GM23338 (cell line): ENCODE measurements at regions not wholly inside any gene's neighbourhood (a gene's known extent, or its start where the extent isn't known, plus 50 kb on each side); places are given as distances from the start of the nearest gene placed in this dataset.

Experiments
- ATAC-seq: fragments of 200-7000 bp; cut with Tn5 transposase; 3 replicates; pipeline ENCODE4 v1.9.1; 2020
- DNase-seq: peaks from one replicate; pipeline ENCODE4 v3.0.0-alpha.2; 2015; ENCODE audit warnings: low spot score
- H2AFZ ChIP-seq: fragments of 200-600 bp; sonication (generic); 2 replicates; pipeline ENCODE4 v1.8.0; 2016; ENCODE audit warnings: antibody characterized with exemption, mild to moderate bottlenecking, moderate library complexity
- H3F3A ChIP-seq: fragments of 200-600 bp; sonication (generic); replicated peaks from 2 replicates; pipeline ENCODE4 v1.8.0; 2017; ENCODE audit warnings: antibody characterized with exemption, mixed run types, low read depth
- H3K27ac ChIP-seq: fragments of 200-600 bp; sonication (generic); 2 replicates; pipeline ENCODE4 v1.6.1; 2016; ENCODE audit warnings: low read depth
- H3K27me3 ChIP-seq: fragments of 200-600 bp; sonication (generic); 2 replicates; pipeline ENCODE4 v1.8.0; 2016; ENCODE audit warnings: mild to moderate bottlenecking, mixed run types, moderate library complexity; ENCODE audit not compliant: insufficient read depth
- H3K36me3 ChIP-seq: fragments of 200-600 bp; sonication (generic); 2 replicates; pipeline ENCODE4 v1.8.0; 2016; ENCODE audit warnings: mild to moderate bottlenecking; ENCODE audit not compliant: insufficient read depth
- H3K4me1 ChIP-seq: fragments of 200-600 bp; sonication (generic); 2 replicates; pipeline ENCODE4 v1.8.0; 2016; ENCODE audit warnings: mild to moderate bottlenecking, moderate library complexity; ENCODE audit not compliant: insufficient read depth
- H3K4me2 ChIP-seq: fragments of 200-600 bp; sonication (generic); 2 replicates; pipeline ENCODE4 v1.7.1; 2017; ENCODE audit warnings: mixed run types
- H3K4me3 ChIP-seq: fragments of 200-600 bp; sonication (generic); 2 replicates; pipeline ENCODE4 v1.6.1; 2016; ENCODE audit warnings: mixed run types
- H3K79me2 ChIP-seq: fragments of 200-600 bp; sonication (generic); replicated peaks from 2 replicates; pipeline ENCODE4 v1.8.0; 2017; ENCODE audit warnings: mild to moderate bottlenecking; ENCODE audit not compliant: insufficient read depth
- H3K9me2 ChIP-seq: fragments of 200-600 bp; sonication (generic); 2 replicates; pipeline ENCODE4 v1.8.0; 2017; ENCODE audit not compliant: insufficient read depth
- H4K20me1 ChIP-seq: fragments of 200-600 bp; sonication (generic); replicated peaks from 2 replicates; pipeline ENCODE4 v1.8.0; 2017; ENCODE audit warnings: mild to moderate bottlenecking; ENCODE audit not compliant: insufficient read depth
- H3K27ac Mint-ChIP-seq: 2 replicates; pipeline ENCODE4 v1.8.0; 2020; ENCODE audit warnings: inconsistent platforms, mild to moderate bottlenecking, moderate library complexity, mixed read lengths
- H3K27me3 Mint-ChIP-seq: 3 replicates; pipeline ENCODE4 v1.8.0; 2022; ENCODE audit warnings: low read depth, mild to moderate bottlenecking, moderate library complexity, mixed read lengths, inconsistent platforms; ENCODE audit not compliant: insufficient read depth, poor library complexity
- H3K36me3 Mint-ChIP-seq: 3 replicates; pipeline ENCODE4 v1.8.0; 2021; ENCODE audit warnings: low read depth, mild to moderate bottlenecking, inconsistent platforms, moderate library complexity, mixed read lengths
- H3K4me1 Mint-ChIP-seq: 3 replicates; pipeline ENCODE4 v1.8.0; 2020; ENCODE audit warnings: mild to moderate bottlenecking, inconsistent platforms, mixed read lengths
- H3K4me3 Mint-ChIP-seq: 3 replicates; pipeline ENCODE4 v1.8.0; 2021; ENCODE audit warnings: moderate library complexity, mild to moderate bottlenecking, inconsistent platforms, mixed read lengths
- H3K9me3 Mint-ChIP-seq: 3 replicates; pipeline ENCODE4 v1.8.0; 2020; ENCODE audit warnings: moderate library complexity, mild to moderate bottlenecking, inconsistent platforms, mixed read lengths
- CREB1 ChIP-seq: fragments of 250-450 bp; sonication (Bioruptor Pico); IDR thresholded peaks from 2 replicates; pipeline ENCODE4 v1.5.0; 2020; ENCODE audit warnings: low read depth, mild to moderate bottlenecking, moderate library complexity
- EZH2 ChIP-seq: fragments of 200-600 bp; sonication (generic); IDR thresholded peaks from one replicate; pipeline ENCODE4 v1.8.0; 2017; ENCODE audit warnings: antibody characterized with exemption, mild to moderate bottlenecking, low read depth; ENCODE audit not compliant: unreplicated experiment
- EZH2phosphoT487 ChIP-seq: fragments of 200-600 bp; sonication (generic); IDR thresholded peaks from one replicate; pipeline ENCODE4 v1.8.1; 2018; ENCODE audit warnings: antibody characterized with exemption; ENCODE audit not compliant: unreplicated experiment
- JUNB ChIP-seq: IDR thresholded peaks from one replicate; pipeline ENCODE4 v1.6.1; 2016; ENCODE audit warnings: antibody characterized with exemption; ENCODE audit not compliant: unreplicated experiment
- NANOG ChIP-seq: IDR thresholded peaks from 2 replicates; pipeline ENCODE4 v1.6.1; 2016; ENCODE audit warnings: antibody characterized with exemption, borderline replicate concordance
- POLR2AphosphoS5 ChIP-seq: IDR thresholded peaks from 2 replicates; pipeline ENCODE4 v1.6.1; 2016; ENCODE audit warnings: antibody characterized with exemption, low read depth
- STAT1 ChIP-seq: IDR thresholded peaks from one replicate; pipeline ENCODE4 v1.6.1; 2016; ENCODE audit warnings: antibody characterized with exemption; ENCODE audit not compliant: unreplicated experiment
- ZNF114 ChIP-seq: fragments of 250-450 bp; sonication (Bioruptor Pico); IDR thresholded peaks from 2 replicates; pipeline ENCODE4 v1.5.0; 2020; ENCODE audit warnings: mild to moderate bottlenecking, moderate library complexity
- ZNF331 ChIP-seq: fragments of 250-450 bp; sonication (Bioruptor Pico); IDR thresholded peaks from 2 replicates; pipeline ENCODE4 v1.5.0; 2020; ENCODE audit warnings: low read depth, mild to moderate bottlenecking, moderate library complexity
- TF ChIP-seq, protein P1 (sequence below): IDR thresholded peaks from one replicate; pipeline ENCODE4 v1.6.1; 2018; ENCODE audit warnings: antibody characterized with exemption; ENCODE audit not compliant: unreplicated experiment
- TF ChIP-seq, protein P2 (sequence below): IDR thresholded peaks from 2 replicates; pipeline ENCODE4 v1.6.1; 2016; ENCODE audit warnings: antibody characterized with exemption
- TF ChIP-seq, protein P3 (sequence below): fragments of 250-450 bp; sonication (Bioruptor Pico); IDR thresholded peaks from 2 replicates; pipeline ENCODE4 v1.5.0; 2020; ENCODE audit warnings: mild to moderate bottlenecking, moderate library complexity
- TF ChIP-seq, protein P4 (sequence below), 2 experiments: fragments of 200-600 bp in 1 of 2; sonication (generic) in 1 of 2; conservative IDR thresholded peaks; 2 replicates each; pipeline versions ENCODE4 v1.5.1 to v1.6.1; 2016 to 2017; ENCODE audit warnings: antibody characterized with exemption in 2 of 2, low read depth in 2 of 2, mild to moderate bottlenecking in 2 of 2, moderate library complexity in 1 of 2

DNA sequence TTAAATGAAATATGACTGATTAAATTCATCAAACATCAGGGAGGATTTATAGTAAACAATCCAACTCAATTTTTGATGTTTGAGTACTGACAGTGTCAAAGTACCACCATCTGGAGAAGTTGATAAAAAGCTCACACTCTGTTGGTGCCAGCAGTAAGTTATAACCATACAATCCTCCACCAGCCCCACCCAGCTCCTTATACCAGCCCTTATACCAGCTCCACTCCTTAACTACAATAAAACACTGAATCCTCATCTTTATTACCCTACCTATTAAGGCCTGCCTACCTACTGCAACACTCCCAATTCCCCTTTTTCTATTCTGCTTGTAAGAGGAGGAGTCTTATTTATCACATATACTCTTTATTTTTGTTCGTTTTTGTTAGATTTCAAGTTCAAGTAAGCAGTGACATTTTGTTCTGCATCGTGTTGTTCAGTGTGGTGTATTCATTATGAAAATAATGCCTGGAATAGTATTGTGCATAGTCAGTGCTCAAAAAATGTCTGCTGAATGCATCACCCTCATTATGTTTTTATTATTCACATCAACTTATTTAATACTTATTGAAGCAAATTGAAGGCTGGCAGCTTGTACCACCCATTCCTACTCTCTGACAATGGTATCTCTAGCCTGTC lies 954.7 kb upstream of the ADGRB3 start:
- no peak for ATAC-seq
- Histone ChIP-seq H3K4me2 (no peak overlapping the region), H3K27ac (no peak overlapping the region)

More for the DNA sequence above, 954.7 kb upstream of the ADGRB3 start:
- Histone ChIP-seq H3K9me2 (no peaks in the 10 kb centered on the region), H2AFZ (no peak overlapping the region), H3K27me3 (no peaks in the 10 kb centered on the region), H3K79me2 (no peaks in the 10 kb centered on the region), H3K36me3 (no peaks in the 10 kb centered on the region; the same call in 1 of the 2 replicates), H4K20me1 (no peaks in the 10 kb centered on the region), H3F3A (no peaks in the 10 kb centered on the region), H3K4me1 (no peaks in the 10 kb centered on the region), H3K4me3 (no peak overlapping the region)
- TF ChIP-seq, protein P1, sequence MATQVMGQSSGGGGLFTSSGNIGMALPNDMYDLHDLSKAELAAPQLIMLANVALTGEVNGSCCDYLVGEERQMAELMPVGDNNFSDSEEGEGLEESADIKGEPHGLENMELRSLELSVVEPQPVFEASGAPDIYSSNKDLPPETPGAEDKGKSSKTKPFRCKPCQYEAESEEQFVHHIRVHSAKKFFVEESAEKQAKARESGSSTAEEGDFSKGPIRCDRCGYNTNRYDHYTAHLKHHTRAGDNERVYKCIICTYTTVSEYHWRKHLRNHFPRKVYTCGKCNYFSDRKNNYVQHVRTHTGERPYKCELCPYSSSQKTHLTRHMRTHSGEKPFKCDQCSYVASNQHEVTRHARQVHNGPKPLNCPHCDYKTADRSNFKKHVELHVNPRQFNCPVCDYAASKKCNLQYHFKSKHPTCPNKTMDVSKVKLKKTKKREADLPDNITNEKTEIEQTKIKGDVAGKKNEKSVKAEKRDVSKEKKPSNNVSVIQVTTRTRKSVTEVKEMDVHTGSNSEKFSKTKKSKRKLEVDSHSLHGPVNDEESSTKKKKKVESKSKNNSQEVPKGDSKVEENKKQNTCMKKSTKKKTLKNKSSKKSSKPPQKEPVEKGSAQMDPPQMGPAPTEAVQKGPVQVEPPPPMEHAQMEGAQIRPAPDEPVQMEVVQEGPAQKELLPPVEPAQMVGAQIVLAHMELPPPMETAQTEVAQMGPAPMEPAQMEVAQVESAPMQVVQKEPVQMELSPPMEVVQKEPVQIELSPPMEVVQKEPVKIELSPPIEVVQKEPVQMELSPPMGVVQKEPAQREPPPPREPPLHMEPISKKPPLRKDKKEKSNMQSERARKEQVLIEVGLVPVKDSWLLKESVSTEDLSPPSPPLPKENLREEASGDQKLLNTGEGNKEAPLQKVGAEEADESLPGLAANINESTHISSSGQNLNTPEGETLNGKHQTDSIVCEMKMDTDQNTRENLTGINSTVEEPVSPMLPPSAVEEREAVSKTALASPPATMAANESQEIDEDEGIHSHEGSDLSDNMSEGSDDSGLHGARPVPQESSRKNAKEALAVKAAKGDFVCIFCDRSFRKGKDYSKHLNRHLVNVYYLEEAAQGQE, result no peak
- no peak for TF ChIP-seq ZNF114 (CRISPR knock-in tag)
- TF ChIP-seq, protein P2, sequence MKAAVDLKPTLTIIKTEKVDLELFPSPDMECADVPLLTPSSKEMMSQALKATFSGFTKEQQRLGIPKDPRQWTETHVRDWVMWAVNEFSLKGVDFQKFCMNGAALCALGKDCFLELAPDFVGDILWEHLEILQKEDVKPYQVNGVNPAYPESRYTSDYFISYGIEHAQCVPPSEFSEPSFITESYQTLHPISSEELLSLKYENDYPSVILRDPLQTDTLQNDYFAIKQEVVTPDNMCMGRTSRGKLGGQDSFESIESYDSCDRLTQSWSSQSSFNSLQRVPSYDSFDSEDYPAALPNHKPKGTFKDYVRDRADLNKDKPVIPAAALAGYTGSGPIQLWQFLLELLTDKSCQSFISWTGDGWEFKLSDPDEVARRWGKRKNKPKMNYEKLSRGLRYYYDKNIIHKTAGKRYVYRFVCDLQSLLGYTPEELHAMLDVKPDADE, result no peak
- TF ChIP-seq STAT1, result no peak
- TF ChIP-seq POLR2AphosphoS5, result no peak
- TF ChIP-seq, protein P3, sequence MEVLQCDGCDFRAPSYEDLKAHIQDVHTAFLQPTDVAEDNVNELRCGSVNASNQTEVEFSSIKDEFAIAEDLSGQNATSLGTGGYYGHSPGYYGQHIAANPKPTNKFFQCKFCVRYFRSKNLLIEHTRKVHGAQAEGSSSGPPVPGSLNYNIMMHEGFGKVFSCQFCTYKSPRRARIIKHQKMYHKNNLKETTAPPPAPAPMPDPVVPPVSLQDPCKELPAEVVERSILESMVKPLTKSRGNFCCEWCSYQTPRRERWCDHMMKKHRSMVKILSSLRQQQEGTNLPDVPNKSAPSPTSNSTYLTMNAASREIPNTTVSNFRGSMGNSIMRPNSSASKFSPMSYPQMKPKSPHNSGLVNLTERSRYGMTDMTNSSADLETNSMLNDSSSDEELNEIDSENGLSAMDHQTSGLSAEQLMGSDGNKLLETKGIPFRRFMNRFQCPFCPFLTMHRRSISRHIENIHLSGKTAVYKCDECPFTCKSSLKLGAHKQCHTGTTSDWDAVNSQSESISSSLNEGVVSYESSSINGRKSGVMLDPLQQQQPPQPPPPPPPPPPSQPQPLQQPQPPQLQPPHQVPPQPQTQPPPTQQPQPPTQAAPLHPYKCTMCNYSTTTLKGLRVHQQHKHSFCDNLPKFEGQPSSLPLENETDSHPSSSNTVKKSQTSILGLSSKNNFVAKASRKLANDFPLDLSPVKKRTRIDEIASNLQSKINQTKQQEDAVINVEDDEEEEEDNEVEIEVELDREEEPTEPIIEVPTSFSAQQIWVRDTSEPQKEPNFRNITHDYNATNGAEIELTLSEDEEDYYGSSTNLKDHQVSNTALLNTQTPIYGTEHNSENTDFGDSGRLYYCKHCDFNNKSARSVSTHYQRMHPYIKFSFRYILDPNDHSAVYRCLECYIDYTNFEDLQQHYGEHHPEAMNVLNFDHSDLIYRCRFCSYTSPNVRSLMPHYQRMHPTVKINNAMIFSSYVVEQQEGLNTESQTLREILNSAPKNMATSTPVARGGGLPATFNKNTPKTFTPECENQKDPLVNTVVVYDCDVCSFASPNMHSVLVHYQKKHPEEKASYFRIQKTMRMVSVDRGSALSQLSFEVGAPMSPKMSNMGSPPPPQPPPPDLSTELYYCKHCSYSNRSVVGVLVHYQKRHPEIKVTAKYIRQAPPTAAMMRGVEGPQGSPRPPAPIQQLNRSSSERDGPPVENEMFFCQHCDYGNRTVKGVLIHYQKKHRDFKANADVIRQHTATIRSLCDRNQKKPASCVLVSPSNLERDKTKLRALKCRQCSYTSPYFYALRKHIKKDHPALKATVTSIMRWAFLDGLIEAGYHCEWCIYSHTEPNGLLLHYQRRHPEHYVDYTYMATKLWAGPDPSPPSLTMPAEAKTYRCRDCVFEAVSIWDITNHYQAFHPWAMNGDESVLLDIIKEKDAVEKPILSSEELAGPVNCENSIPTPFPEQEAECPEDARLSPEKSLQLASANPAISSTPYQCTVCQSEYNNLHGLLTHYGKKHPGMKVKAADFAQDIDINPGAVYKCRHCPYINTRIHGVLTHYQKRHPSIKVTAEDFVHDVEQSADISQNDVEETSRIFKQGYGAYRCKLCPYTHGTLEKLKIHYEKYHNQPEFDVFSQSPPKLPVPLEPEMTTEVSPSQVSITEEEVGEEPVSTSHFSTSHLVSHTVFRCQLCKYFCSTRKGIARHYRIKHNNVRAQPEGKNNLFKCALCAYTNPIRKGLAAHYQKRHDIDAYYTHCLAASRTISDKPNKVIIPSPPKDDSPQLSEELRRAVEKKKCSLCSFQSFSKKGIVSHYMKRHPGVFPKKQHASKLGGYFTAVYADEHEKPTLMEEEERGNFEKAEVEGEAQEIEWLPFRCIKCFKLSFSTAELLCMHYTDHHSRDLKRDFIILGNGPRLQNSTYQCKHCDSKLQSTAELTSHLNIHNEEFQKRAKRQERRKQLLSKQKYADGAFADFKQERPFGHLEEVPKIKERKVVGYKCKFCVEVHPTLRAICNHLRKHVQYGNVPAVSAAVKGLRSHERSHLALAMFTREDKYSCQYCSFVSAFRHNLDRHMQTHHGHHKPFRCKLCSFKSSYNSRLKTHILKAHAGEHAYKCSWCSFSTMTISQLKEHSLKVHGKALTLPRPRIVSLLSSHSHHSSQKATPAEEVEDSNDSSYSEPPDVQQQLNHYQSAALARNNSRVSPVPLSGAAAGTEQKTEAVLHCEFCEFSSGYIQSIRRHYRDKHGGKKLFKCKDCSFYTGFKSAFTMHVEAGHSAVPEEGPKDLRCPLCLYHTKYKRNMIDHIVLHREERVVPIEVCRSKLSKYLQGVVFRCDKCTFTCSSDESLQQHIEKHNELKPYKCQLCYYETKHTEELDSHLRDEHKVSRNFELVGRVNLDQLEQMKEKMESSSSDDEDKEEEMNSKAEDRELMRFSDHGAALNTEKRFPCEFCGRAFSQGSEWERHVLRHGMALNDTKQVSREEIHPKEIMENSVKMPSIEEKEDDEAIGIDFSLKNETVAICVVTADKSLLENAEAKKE (CRISPR knock-in tag), result no peak
- TF ChIP-seq EZH2, result no peak
- no peak for TF ChIP-seq CREB1 (CRISPR knock-in tag)
- TF ChIP-seq EZH2phosphoT487, result no peak
- TF ChIP-seq JUNB, result no peak
- TF ChIP-seq, protein P4, sequence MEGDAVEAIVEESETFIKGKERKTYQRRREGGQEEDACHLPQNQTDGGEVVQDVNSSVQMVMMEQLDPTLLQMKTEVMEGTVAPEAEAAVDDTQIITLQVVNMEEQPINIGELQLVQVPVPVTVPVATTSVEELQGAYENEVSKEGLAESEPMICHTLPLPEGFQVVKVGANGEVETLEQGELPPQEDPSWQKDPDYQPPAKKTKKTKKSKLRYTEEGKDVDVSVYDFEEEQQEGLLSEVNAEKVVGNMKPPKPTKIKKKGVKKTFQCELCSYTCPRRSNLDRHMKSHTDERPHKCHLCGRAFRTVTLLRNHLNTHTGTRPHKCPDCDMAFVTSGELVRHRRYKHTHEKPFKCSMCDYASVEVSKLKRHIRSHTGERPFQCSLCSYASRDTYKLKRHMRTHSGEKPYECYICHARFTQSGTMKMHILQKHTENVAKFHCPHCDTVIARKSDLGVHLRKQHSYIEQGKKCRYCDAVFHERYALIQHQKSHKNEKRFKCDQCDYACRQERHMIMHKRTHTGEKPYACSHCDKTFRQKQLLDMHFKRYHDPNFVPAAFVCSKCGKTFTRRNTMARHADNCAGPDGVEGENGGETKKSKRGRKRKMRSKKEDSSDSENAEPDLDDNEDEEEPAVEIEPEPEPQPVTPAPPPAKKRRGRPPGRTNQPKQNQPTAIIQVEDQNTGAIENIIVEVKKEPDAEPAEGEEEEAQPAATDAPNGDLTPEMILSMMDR (conservative IDR thresholded peaks at IDR 0.05; ENCODE audit: low read depth in 2 of 2), result no peak
- TF ChIP-seq NANOG, result no peak
- no peak for TF ChIP-seq ZNF331 (CRISPR knock-in tag)
- Mint-ChIP-seq H3K4me3 (no peak overlapping the region), H3K27ac (no peak overlapping the region), H3K36me3 (peaks cover 10% of the 10 kb centered on the region), H3K27me3 (no peaks in the 10 kb centered on the region), H3K4me1 (no peaks in the 10 kb centered on the region), H3K9me3 (peaks cover 15% of the 10 kb centered on the region)
- DNase-seq, result no peak
